ACC112 (cell line): ENCODE measurements at regions not wholly inside any gene's neighbourhood (a gene's known extent, or its start where the extent isn't known, plus 50 kb on each side); places are given as distances from the start of the nearest gene placed in this dataset.

Experiments
- H2AFZ ChIP-seq: fragments of 200-600 bp; sonication (generic); one replicate; pipeline ENCODE4 v1.6.0; 2017; ENCODE audit warnings: antibody characterized with exemption, low read length; ENCODE audit not compliant: unreplicated experiment
- H3K27ac ChIP-seq: fragments of 200-600 bp; sonication (generic); 2 replicates; pipeline ENCODE4 v1.5.1; 2014; ENCODE audit warnings: low read depth, mild to moderate bottlenecking, antibody characterized with exemption, low read length, moderate library complexity
- H3K27me3 ChIP-seq: fragments of 200-600 bp; sonication (generic); 2 replicates; pipeline ENCODE4 v1.6.1; 2014; ENCODE audit warnings: mild to moderate bottlenecking, antibody characterized with exemption, low read length, moderate library complexity, mixed read lengths; ENCODE audit not compliant: insufficient read depth
- H3K36me3 ChIP-seq: fragments of 200-600 bp; sonication (generic); 2 replicates; pipeline ENCODE4 v1.6.1; 2016; ENCODE audit warnings: mild to moderate bottlenecking, antibody characterized with exemption, low read length, moderate library complexity, mixed read lengths; ENCODE audit not compliant: insufficient read depth
- H3K4me1 ChIP-seq: fragments of 200-600 bp; sonication (generic); one replicate; pipeline ENCODE4 v1.6.1; 2016; ENCODE audit warnings: low read length, mixed read lengths; ENCODE audit not compliant: insufficient read depth, unreplicated experiment, control insufficient read depth
- H3K4me3 ChIP-seq: fragments of 200-600 bp; sonication (generic); 2 replicates; pipeline ENCODE4 v1.5.1; 2014; ENCODE audit warnings: mild to moderate bottlenecking, low read depth, low read length
- H3K79me2 ChIP-seq: fragments of 200-600 bp; sonication (generic); one replicate; pipeline ENCODE4 v1.6.0; 2016; ENCODE audit warnings: low read length; ENCODE audit not compliant: control insufficient read depth, unreplicated experiment, insufficient read depth

DNA sequence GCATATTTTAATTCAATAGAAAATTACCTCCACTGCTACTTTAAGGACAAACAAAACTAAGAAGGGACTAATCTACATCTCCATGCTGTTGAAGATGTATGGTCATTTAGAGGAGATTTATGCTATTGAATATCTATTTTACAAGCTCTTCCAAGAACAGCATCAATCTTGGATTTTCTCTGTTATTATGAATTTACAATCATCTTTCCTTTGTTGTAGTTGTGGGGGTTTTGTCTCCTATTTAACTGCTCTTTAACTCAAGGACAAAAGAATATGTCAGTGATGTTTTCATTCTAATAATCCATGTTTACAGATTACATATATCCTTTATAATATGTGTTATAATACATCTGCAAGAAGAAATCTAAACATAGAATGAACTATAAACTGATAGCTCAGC lies 907.8 kb downstream of the ROBO2 start:
- Histone ChIP-seq H3K4me3 (no peak overlapping the region), H3K27me3 (no peaks in the 10 kb centered on the region), H3K4me1 (no peaks in the 10 kb centered on the region), H3K36me3 (no peaks in the 10 kb centered on the region), H2AFZ (no peak overlapping the region), H3K79me2 (no peaks in the 10 kb centered on the region), H3K27ac (no peak overlapping the region)

DNA sequence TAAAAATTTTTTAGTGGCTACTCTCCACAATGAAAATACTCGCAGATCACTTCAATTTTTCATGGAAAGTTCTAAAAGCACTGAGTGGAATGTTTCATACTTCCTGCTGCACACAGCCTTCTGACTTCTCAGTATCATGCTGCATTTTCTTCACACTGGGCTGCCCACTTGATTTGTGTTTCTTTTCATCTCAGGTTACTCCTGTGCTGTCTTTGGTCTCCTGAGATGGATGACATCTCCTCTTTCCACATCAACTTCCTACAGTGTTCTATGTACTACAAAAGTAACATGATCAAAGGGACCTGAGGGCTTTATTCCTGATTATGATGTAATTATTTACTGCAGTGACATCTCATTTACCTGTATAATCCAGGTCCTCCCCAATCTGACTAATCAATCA lies 927.7 kb downstream of the ROBO2 start:
- no peaks in the 10 kb centered on the region for H3K36me3 ChIP-seq
- no peak overlapping the region for H2AFZ ChIP-seq

DNA sequence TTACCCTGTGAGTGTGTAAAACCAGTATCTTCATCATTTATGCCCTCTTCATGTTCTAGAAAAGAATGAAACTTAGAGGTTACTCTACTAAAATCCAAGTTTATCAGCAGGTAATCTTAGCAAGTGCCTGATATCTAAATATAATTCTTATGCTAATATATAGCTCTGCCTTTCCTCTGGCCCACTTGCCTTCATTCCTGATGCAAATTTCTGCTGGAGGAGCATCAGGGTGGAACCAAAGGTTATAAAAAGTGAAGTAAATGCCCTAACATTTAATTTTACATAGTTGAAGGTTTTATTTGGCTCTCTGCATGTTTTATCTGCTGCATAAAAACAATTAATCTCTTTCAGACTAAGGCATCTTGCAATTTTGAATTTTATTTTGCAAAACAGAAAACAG lies 936.2 kb downstream of the ROBO2 start:
- H2AFZ ChIP-seq, result no peak overlapping the region
- no peaks in the 10 kb centered on the region for H3K4me1 ChIP-seq
- no peaks in the 10 kb centered on the region for H3K27me3 ChIP-seq
- no peaks in the 10 kb centered on the region for H3K36me3 ChIP-seq
- H3K79me2 ChIP-seq, result no peaks in the 10 kb centered on the region
- H3K4me3 ChIP-seq, result no peak overlapping the region
- no peak overlapping the region for H3K27ac ChIP-seq

More for the DNA sequence above, 927.7 kb downstream of the ROBO2 start:
- Histone ChIP-seq H3K27me3 (no peaks in the 10 kb centered on the region), H3K4me3 (no peak overlapping the region), H3K4me1 (no peaks in the 10 kb centered on the region), H3K79me2 (no peaks in the 10 kb centered on the region), H3K27ac (no peak overlapping the region)

DNA sequence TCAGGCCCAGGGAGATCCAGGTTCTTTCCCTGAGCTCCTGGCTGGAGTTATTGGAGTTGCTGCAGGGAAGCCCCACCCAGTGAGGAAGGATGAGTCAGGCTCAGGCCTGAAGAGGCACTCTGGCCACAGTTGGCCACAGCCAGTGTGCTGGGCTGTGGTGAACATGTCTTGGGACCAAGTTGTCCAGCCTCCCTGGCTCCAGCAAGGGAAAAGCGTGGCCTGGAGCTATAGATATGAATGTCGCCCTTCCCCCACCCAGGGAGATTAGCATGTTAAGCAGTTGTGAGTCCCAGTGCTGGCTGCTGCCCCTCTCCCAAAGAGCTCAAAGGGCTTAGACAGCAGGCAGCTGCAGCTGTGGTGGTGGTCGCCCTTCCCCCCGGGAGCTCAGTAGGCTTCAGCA lies 963.2 kb downstream of the ROBO2 start:
- Histone ChIP-seq H3K36me3 (no peaks in the 10 kb centered on the region), H3K27ac (no peak overlapping the region)

DNA sequence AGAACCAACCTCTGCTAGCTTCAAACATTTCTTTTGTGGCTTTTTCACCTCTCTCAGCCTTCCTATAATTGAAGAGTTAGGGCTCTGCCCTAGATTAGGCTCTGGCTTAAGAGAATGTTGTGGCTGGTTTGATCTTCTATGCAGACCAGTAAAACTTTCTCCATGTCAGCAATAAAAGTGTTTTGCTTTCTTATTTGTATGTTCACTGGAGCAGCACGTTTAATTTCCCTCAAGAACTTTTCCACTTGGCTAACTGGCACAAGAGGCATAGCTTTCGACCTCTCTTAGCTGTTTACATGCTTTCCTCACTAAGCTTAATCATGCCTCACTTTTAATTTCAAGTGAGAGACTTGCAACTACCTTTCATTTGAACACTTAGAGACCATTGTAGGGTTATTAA lies 964.7 kb downstream of the ROBO2 start:
- Histone ChIP-seq H3K4me1 (no peaks in the 10 kb centered on the region), H3K4me3 (no peak overlapping the region), H3K79me2 (no peaks in the 10 kb centered on the region), H3K36me3 (no peaks in the 10 kb centered on the region), H3K27ac (no peak overlapping the region), H3K27me3 (peaks cover 19% of the 10 kb centered on the region), H2AFZ (no peak overlapping the region)

More for the DNA sequence above, 963.2 kb downstream of the ROBO2 start:
- H3K4me3 ChIP-seq, result no peak overlapping the region
- H3K27me3 ChIP-seq, result peaks cover 19% of the 10 kb centered on the region
- no peaks in the 10 kb centered on the region for H3K79me2 ChIP-seq
- H2AFZ ChIP-seq, result no peak overlapping the region
- H3K4me1 ChIP-seq, result no peaks in the 10 kb centered on the region

DNA sequence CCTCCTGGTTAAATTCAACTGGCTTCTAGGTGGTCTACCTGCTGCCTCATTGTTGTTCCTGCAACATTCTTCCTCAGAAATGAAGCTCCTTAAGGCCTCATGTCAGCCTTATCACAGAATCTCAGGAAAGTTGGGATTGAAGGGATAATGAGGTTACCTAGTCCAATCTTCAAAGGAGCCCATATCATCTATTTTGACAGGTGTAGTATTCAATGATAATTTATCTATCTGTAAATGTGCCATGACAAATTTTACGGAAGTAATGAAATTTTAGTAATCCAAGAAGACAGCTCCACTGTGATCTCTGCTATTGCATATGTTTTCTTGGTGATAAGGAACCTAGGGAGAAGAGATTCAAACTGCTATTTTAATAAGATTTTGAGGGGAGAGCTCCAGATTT lies 973.8 kb downstream of the ROBO2 start:
- Histone ChIP-seq H3K27ac (no peak overlapping the region), H3K36me3 (no peaks in the 10 kb centered on the region), H3K4me3 (no peak overlapping the region), H3K79me2 (no peaks in the 10 kb centered on the region), H3K4me1 (no peaks in the 10 kb centered on the region), H3K27me3 (peaks cover 25% of the 10 kb centered on the region), H2AFZ (no peak overlapping the region)

DNA sequence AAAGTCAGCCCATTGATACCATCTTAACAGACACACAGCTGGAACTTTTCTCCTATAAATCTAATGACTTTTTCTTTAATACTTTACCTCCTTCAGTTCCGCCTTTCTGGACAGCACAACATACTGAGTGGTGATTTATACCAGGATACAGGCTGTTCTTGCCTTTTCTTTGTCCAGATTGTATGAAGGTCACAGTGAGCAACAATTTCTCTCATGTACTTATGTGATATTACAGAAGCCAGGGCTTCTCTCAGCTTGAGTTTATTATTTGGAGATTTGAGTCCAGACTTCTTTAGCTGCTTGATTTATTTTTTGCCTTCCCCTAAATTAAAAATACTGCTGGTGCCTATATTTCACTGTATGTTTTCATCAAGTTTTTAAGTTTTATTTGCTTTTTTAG lies 976.0 kb downstream of the ROBO2 start:
- no peaks in the 10 kb centered on the region for H3K4me1 ChIP-seq
- no peak overlapping the region for H2AFZ ChIP-seq
- no peaks in the 10 kb centered on the region for H3K79me2 ChIP-seq
- peaks cover 20% of the 10 kb centered on the region for H3K27me3 ChIP-seq
- H3K4me3 ChIP-seq, result no peak overlapping the region
- H3K36me3 ChIP-seq, result no peaks in the 10 kb centered on the region
- no peak overlapping the region for H3K27ac ChIP-seq

DNA sequence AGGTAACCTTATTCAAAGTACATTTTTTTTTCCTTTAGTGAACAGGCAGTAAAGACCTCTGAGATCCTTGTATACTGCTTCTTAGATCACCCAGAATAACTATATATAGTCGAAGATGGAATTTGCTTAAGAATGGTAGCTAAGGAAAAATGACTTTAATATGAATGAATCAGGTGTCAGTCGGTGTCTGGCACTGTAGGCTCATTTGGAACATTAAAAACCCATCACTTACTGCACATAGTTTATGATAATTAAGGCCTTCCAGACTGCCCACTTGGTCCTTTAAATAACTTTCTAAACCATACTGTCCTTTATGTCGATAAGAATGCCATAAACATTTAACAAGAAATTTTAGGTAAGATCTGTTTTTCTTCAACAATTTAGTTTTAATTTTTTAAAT lies 981.8 kb downstream of the ROBO2 start:
- H3K4me1 ChIP-seq, result no peaks in the 10 kb centered on the region
- H3K4me3 ChIP-seq, result no peak overlapping the region
- H3K27me3 ChIP-seq, result no peaks in the 10 kb centered on the region
- H3K36me3 ChIP-seq, result no peaks in the 10 kb centered on the region
- H3K79me2 ChIP-seq, result no peaks in the 10 kb centered on the region
- no peak overlapping the region for H3K27ac ChIP-seq
- H2AFZ ChIP-seq, result no peak overlapping the region

DNA sequence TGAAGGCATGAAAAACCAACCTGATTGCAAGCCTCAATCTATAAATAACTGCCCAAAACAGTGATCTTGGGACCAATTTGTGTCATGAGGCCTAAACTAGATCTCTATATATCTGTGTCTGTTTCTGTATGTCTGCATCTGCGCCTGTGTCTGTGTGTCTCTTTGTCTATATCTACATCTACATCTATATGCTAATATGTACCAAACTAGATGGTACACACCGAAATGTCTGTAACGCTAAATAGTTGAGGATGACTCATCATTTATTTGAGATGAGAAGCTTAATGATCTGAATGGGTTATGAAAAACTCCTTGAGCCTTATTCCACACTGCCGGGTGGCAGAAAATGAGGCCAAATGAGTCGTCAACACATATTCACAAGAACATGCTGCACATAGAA lies 982.3 kb downstream of the ROBO2 start:
- H3K4me3 ChIP-seq, result no peak overlapping the region
- no peaks in the 10 kb centered on the region for H3K36me3 ChIP-seq
- no peak overlapping the region for H3K27ac ChIP-seq
- no peaks in the 10 kb centered on the region for H3K27me3 ChIP-seq
- H3K79me2 ChIP-seq, result no peaks in the 10 kb centered on the region
- no peaks in the 10 kb centered on the region for H3K4me1 ChIP-seq
- no peak overlapping the region for H2AFZ ChIP-seq

DNA sequence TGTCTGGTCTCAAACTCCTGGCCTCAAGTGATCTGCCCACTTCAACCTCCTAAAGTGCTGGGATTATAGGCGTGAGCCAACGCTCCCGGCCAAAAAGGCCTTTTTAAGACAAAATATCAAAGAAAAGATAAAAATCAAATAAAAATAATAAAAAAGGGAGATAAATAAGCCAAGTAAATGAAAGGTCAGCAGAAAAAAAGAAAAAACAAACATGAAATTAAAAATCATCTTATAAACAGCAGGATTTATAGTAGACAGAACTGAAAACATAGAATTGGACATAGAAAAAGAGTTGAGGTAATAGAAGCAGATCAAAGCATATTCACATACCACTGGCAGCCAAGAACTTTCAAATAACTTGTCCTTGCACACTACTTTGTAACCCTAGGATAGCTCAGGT lies 983.4 kb downstream of the ROBO2 start:
- Histone ChIP-seq H3K4me1 (no peaks in the 10 kb centered on the region), H3K27ac (no peak overlapping the region), H3K27me3 (no peaks in the 10 kb centered on the region), H3K79me2 (no peaks in the 10 kb centered on the region), H3K36me3 (no peaks in the 10 kb centered on the region), H3K4me3 (no peak overlapping the region), H2AFZ (no peak overlapping the region)

DNA sequence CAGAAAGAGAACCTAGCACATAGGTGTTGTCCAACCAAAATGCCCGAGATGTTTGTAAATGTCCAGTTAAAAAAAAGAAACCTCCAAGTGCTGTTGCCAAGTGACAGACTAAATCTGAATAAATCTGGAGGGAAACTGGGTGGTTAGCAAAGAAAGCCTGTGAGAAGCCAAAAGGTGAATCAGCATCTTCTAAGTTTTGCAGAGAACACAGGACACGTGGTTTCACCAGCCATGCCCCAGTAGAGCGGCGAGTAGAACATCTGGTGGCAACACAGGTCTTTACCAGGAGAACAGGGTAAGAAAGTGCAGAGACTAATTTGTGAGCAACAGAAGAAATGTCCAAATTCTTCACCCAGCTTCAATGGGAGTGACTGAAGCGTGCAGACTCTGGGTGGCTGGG lies 986.0 kb downstream of the ROBO2 start:
- Histone ChIP-seq H3K27ac (no peak overlapping the region), H3K27me3 (no peaks in the 10 kb centered on the region), H2AFZ (no peak overlapping the region), H3K4me3 (no peak overlapping the region), H3K79me2 (no peaks in the 10 kb centered on the region), H3K36me3 (no peaks in the 10 kb centered on the region), H3K4me1 (no peaks in the 10 kb centered on the region)
